K562 (cell line): ENCODE measurements at regions not wholly inside any gene's neighbourhood (a gene's known extent, or its start where the extent isn't known, plus 50 kb on each side); places are given as distances from the start of the nearest gene placed in this dataset.

ENCODE experiments used
- ARID2 ChIP-seq: fragments of 450-650 bp; IDR thresholded peaks from 2 replicates; pipeline ENCODE4 v1.6.1; 2017; ENCODE audit warnings: antibody characterized with exemption, mild to moderate bottlenecking
- CTCF ChIP-seq, 3 experiments: IDR thresholded peaks in 2 of 3; conservative IDR thresholded peaks in 1 of 3; 2 replicates each; pipeline ENCODE4 v1.5.1; 2011 to 2012; ENCODE audit warnings: low read length in 3 of 3, mild to moderate bottlenecking in 3 of 3, control low read depth in 2 of 3, improper control_type of control experiment in 1 of 3, inconsistent platforms in 1 of 3, low read depth in 1 of 3, mixed read lengths in 1 of 3, moderate library complexity in 1 of 3; ENCODE audit not compliant: insufficient read depth in 2 of 3
- FOXP1 ChIP-seq: sonication (generic); formaldehyde crosslinking; IDR thresholded peaks from 2 replicates; pipeline ENCODE4 v1.8.0; 2022; ENCODE audit warnings: mild to moderate bottlenecking, missing genetic modification reagents
- POLR2AphosphoS2 ChIP-seq: IDR thresholded peaks from 2 replicates; pipeline ENCODE4 v1.6.1; 2012; ENCODE audit warnings: low read length, improper control_type of control experiment
- TAF1 ChIP-seq: IDR thresholded peaks from 2 replicates; pipeline ENCODE4 v1.6.1; 2011; ENCODE audit warnings: mild to moderate bottlenecking, low read length, moderate library complexity; ENCODE audit not compliant: insufficient read depth, control insufficient read depth, severe bottlenecking; ENCODE audit errors: extremely low read depth
- ZKSCAN8 ChIP-seq: fragments of 200-800 bp; sonication (Bioruptor generic); IDR thresholded peaks from 2 replicates; pipeline ENCODE4 v1.6.1; 2016; ENCODE audit warnings: missing genetic modification characterization, missing compliant biosample characterization
- ZNF140 ChIP-seq: fragments of 250-450 bp; sonication (Bioruptor Pico); IDR thresholded peaks from 2 replicates; pipeline ENCODE4 v1.8.0; 2021; ENCODE audit warnings: moderate library complexity, mild to moderate bottlenecking, inconsistent platforms
- ZNF589 ChIP-seq: fragments of 200-800 bp; sonication (Bioruptor generic); IDR thresholded peaks from 2 replicates; pipeline ENCODE4 v1.6.1; 2016; ENCODE audit warnings: low read depth, missing genetic modification characterization, missing compliant biosample characterization

DNA sequence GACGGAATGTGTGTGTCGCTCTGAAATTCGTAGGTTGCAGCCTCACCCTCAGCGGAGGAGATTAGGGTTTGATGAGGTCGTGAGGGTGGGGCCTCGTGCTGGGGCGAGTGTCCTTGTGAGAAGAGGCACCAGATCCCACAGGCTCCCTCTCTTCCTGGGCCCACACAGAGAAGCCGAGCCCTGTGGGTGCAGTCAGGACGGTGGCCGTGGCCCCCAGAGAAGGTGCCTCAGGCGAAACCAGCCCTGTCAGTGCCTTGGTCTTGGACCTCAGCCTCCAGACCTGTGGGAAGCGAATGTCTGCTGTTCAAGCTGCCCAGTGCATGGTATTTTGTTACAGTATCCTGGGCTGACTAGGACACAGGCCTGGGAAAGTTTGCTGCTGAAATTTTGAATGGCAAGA, 108.0 kb upstream of the ALKAL2 start:
- TF ChIP-seq FOXP1 (CRISPR knock-in tag) (no peak), ZKSCAN8 (CRISPR knock-in tag) (no peak), ZNF140 (CRISPR knock-in tag) (no peak), ARID2 (no peak), ZNF589 (no peak), TAF1 (no peak), POLR2AphosphoS2 (no peak), CTCF (IDR thresholded peaks at IDR 0.05 in 2 of 3, conservative IDR thresholded peaks at IDR 0.05 in 1 of 3; ENCODE audit: insufficient read depth in 2 of 3, low read depth in 1 of 3, low read length in 3 of 3) (no peak)
